Loucy (cell line): ENCODE measurements at regions not wholly inside any gene's neighbourhood (a gene's known extent, or its start where the extent isn't known, plus 50 kb on each side); places are given as distances from the start of the nearest gene placed in this dataset.

Experiments used
- CTCF ChIP-seq: fragments of 200-600 bp; sonication (generic); conservative IDR thresholded peaks from 2 replicates; pipeline ENCODE4 v1.5.1; 2014; ENCODE audit warnings: mild to moderate bottlenecking, antibody characterized with exemption, low read length
- EZH2phosphoT487 ChIP-seq: fragments of 200-600 bp; IDR thresholded peaks from 2 replicates; pipeline ENCODE4 v1.6.1; 2018; ENCODE audit warnings: antibody characterized with exemption, mild to moderate bottlenecking, moderate library complexity, borderline replicate concordance

GRCh38 chr6:150546457-150546856 lies 53.2 kb upstream of the PLEKHG1 start:
- TF ChIP-seq CTCF, result no peak
- no peak for TF ChIP-seq EZH2phosphoT487
